ENCODE measurements at regions not wholly inside any gene's neighbourhood (a gene's known extent, or its start where the extent isn't known, plus 50 kb on each side); places are given as distances from the start of the nearest gene placed in this dataset.

DNA sequence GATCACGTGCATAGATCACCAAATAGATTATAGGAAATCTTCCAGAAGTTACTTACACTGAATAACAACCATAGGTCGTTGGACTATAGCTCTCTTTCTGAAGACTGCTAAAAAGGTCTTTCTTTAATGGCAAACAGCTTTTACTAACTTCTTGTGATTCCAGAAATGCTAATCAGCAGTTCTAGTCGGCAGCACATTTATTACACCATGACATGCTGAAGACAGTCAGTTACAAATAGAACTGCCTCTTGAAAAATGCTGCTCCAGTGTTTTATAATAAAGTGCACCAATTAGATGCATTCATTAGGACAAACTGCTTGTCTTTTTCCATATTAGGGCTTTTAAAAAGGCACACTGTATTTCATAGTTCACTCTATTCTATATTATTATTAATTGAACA, 488.2 kb downstream of the PABPC4L start (continued):
- TF ChIP-seq, protein P1, sequence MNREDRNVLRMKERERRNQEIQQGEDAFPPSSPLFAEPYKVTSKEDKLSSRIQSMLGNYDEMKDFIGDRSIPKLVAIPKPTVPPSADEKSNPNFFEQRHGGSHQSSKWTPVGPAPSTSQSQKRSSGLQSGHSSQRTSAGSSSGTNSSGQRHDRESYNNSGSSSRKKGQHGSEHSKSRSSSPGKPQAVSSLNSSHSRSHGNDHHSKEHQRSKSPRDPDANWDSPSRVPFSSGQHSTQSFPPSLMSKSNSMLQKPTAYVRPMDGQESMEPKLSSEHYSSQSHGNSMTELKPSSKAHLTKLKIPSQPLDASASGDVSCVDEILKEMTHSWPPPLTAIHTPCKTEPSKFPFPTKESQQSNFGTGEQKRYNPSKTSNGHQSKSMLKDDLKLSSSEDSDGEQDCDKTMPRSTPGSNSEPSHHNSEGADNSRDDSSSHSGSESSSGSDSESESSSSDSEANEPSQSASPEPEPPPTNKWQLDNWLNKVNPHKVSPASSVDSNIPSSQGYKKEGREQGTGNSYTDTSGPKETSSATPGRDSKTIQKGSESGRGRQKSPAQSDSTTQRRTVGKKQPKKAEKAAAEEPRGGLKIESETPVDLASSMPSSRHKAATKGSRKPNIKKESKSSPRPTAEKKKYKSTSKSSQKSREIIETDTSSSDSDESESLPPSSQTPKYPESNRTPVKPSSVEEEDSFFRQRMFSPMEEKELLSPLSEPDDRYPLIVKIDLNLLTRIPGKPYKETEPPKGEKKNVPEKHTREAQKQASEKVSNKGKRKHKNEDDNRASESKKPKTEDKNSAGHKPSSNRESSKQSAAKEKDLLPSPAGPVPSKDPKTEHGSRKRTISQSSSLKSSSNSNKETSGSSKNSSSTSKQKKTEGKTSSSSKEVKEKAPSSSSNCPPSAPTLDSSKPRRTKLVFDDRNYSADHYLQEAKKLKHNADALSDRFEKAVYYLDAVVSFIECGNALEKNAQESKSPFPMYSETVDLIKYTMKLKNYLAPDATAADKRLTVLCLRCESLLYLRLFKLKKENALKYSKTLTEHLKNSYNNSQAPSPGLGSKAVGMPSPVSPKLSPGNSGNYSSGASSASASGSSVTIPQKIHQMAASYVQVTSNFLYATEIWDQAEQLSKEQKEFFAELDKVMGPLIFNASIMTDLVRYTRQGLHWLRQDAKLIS (CRISPR knock-in tag; IDR thresholded peaks at IDR 0.05; ENCODE audit: borderline replicate concordance), result no peak
- TF ChIP-seq CTCF (IDR thresholded peaks at IDR 0.05), result no peak

DNA sequence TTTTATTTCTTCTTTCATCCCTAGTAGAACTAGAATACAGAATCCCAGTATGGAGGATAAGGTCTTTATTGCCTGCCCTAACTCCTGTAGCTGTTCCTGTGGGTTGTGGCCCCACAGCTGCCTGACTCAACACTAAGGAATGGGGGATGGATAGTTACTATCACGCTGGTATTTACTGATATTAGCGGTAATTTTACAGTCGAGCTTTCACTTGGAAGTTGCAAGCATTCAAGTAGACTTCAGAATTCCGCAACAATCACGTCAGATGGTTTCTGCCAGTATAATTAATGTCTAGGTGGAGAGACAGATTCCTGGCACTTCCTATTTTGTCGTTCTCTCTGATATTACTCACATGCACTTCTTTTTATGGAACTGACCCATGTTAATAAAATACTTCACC, 489.8 kb downstream of the PABPC4L start:
- CTCF ChIA-PET, result no interaction called here
- Mint-ChIP-seq H3K4me3 (no peak overlapping the region), H3K36me3 (no peaks in the 10 kb centered on the region), H3K27ac (no peak overlapping the region), H3K9me3 (peaks cover 8% of the 10 kb centered on the region; the same call in 1 of the 2 replicates), H3K27me3 (ENCODE audit: low read depth) (no peaks in the 10 kb centered on the region), H3K4me1 (no peaks in the 10 kb centered on the region)
- ATAC-seq (no peak), DNase-seq (ENCODE audit: low spot score) (no peak)
- POLR2A ChIA-PET, result no interaction called here
- TF ChIP-seq ZSCAN18 (CRISPR knock-in tag; IDR thresholded peaks at IDR 0.05) (no peak), TEAD1 (CRISPR knock-in tag; IDR thresholded peaks at IDR 0.05) (no peak), KAT7 (CRISPR knock-in tag; IDR thresholded peaks at IDR 0.05; ENCODE audit: borderline replicate concordance) (no peak), FOXP1 (CRISPR knock-in tag; IDR thresholded peaks at IDR 0.05; ENCODE audit: borderline replicate concordance) (no peak), FOXK1 (CRISPR knock-in tag; IDR thresholded peaks at IDR 0.05) (no peak), NFYB (CRISPR knock-in tag; conservative IDR thresholded peaks at IDR 0.05; ENCODE audit: low read depth) (no peak), ZNF423 (CRISPR knock-in tag; IDR thresholded peaks at IDR 0.05) (no peak), SMAD3 (CRISPR knock-in tag; IDR thresholded peaks at IDR 0.05; ENCODE audit: borderline replicate concordance) (no peak)
- TF ChIP-seq, protein P2, sequence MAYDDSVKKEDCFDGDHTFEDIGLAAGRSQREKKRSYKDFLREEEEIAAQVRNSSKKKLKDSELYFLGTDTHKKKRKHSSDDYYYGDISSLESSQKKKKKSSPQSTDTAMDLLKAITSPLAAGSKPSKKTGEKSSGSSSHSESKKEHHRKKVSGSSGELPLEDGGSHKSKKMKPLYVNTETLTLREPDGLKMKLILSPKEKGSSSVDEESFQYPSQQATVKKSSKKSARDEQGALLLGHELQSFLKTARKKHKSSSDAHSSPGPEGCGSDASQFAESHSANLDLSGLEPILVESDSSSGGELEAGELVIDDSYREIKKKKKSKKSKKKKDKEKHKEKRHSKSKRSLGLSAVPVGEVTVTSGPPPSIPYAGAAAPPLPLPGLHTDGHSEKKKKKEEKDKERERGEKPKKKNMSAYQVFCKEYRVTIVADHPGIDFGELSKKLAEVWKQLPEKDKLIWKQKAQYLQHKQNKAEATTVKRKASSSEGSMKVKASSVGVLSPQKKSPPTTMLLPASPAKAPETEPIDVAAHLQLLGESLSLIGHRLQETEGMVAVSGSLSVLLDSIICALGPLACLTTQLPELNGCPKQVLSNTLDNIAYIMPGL (CRISPR knock-in tag; IDR thresholded peaks at IDR 0.05), result no peak
- TF ChIP-seq, protein P3, sequence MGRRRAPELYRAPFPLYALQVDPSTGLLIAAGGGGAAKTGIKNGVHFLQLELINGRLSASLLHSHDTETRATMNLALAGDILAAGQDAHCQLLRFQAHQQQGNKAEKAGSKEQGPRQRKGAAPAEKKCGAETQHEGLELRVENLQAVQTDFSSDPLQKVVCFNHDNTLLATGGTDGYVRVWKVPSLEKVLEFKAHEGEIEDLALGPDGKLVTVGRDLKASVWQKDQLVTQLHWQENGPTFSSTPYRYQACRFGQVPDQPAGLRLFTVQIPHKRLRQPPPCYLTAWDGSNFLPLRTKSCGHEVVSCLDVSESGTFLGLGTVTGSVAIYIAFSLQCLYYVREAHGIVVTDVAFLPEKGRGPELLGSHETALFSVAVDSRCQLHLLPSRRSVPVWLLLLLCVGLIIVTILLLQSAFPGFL (CRISPR knock-in tag; IDR thresholded peaks at IDR 0.05; ENCODE audit: borderline replicate concordance), result no peak
- TF ChIP-seq, protein P4, sequence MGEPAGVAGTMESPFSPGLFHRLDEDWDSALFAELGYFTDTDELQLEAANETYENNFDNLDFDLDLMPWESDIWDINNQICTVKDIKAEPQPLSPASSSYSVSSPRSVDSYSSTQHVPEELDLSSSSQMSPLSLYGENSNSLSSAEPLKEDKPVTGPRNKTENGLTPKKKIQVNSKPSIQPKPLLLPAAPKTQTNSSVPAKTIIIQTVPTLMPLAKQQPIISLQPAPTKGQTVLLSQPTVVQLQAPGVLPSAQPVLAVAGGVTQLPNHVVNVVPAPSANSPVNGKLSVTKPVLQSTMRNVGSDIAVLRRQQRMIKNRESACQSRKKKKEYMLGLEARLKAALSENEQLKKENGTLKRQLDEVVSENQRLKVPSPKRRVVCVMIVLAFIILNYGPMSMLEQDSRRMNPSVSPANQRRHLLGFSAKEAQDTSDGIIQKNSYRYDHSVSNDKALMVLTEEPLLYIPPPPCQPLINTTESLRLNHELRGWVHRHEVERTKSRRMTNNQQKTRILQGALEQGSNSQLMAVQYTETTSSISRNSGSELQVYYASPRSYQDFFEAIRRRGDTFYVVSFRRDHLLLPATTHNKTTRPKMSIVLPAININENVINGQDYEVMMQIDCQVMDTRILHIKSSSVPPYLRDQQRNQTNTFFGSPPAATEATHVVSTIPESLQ (CRISPR knock-in tag; IDR thresholded peaks at IDR 0.05), result no peak
- TF ChIP-seq, protein P5, sequence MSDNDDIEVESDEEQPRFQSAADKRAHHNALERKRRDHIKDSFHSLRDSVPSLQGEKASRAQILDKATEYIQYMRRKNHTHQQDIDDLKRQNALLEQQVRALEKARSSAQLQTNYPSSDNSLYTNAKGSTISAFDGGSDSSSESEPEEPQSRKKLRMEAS (CRISPR knock-in tag; IDR thresholded peaks at IDR 0.05), result no peak
- TF ChIP-seq, protein P6, sequence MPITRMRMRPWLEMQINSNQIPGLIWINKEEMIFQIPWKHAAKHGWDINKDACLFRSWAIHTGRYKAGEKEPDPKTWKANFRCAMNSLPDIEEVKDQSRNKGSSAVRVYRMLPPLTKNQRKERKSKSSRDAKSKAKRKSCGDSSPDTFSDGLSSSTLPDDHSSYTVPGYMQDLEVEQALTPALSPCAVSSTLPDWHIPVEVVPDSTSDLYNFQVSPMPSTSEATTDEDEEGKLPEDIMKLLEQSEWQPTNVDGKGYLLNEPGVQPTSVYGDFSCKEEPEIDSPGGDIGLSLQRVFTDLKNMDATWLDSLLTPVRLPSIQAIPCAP (CRISPR knock-in tag; IDR thresholded peaks at IDR 0.05), result no peak
- TF ChIP-seq, protein P7, sequence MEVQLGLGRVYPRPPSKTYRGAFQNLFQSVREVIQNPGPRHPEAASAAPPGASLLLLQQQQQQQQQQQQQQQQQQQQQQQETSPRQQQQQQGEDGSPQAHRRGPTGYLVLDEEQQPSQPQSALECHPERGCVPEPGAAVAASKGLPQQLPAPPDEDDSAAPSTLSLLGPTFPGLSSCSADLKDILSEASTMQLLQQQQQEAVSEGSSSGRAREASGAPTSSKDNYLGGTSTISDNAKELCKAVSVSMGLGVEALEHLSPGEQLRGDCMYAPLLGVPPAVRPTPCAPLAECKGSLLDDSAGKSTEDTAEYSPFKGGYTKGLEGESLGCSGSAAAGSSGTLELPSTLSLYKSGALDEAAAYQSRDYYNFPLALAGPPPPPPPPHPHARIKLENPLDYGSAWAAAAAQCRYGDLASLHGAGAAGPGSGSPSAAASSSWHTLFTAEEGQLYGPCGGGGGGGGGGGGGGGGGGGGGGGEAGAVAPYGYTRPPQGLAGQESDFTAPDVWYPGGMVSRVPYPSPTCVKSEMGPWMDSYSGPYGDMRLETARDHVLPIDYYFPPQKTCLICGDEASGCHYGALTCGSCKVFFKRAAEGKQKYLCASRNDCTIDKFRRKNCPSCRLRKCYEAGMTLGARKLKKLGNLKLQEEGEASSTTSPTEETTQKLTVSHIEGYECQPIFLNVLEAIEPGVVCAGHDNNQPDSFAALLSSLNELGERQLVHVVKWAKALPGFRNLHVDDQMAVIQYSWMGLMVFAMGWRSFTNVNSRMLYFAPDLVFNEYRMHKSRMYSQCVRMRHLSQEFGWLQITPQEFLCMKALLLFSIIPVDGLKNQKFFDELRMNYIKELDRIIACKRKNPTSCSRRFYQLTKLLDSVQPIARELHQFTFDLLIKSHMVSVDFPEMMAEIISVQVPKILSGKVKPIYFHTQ (CRISPR knock-in tag; IDR thresholded peaks at IDR 0.05), result no peak

Measured in WTC11 (cell line).